Caco-2 (cell line): ENCODE measurements at regions not wholly inside any gene's neighbourhood (a gene's known extent, or its start where the extent isn't known, plus 50 kb on each side); places are given as distances from the start of the nearest gene placed in this dataset.

Experiments
- BruUV-seq: library from RNA; stranded (reverse); fragments of 400-500 nt; replicated peaks from 2 replicates; lab custom pipeline; 2021; lab: Mats Ljungman, UMichigan
- CTCF ChIA-PET: fragments of 300-600 bp; sonication (Branson Sonifier 250); formaldehyde crosslinking; loops from one replicate; lab custom pipeline; 2022; ENCODE audit warnings: antibody characterized with exemption; lab: Charles Lee
- POLR2A ChIA-PET: fragments of 300-600 bp; sonication (Branson Sonifier 250); formaldehyde crosslinking; loops from one replicate; lab custom pipeline; 2022; ENCODE audit warnings: antibody characterized with exemption; lab: Charles Lee
- DNase-seq, 2 experiments: peaks; one replicate each; pipeline versions ENCODE4 v3.0.0 to v3.0.0-alpha.2; 2020 to 2022
- H3K27me3 ChIP-seq: replicated peaks from 2 replicates; pipeline ENCODE4 v1.6.0; 2011; ENCODE audit warnings: low read length; ENCODE audit not compliant: control insufficient read depth, insufficient read depth
- H3K36me3 ChIP-seq: 2 replicates; pipeline ENCODE4 v1.5.1; 2011; ENCODE audit warnings: low read length; ENCODE audit not compliant: control insufficient read depth, insufficient read depth
- H3K4me1 ChIP-seq: fragments of 250-450 bp; sonication (Bioruptor Pico); 2 replicates; pipeline ENCODE4 v1.5.1; 2020; ENCODE audit warnings: mild to moderate bottlenecking
- H3K4me3 ChIP-seq: 2 replicates; pipeline ENCODE4 v1.5.1; 2011; ENCODE audit warnings: low read depth, mild to moderate bottlenecking, control low read depth, low read length
- H3K9me3 ChIP-seq: fragments of 250-450 bp; sonication (Bioruptor Pico); 2 replicates; pipeline ENCODE4 v1.5.1; 2020; ENCODE audit warnings: mild to moderate bottlenecking, moderate library complexity
- H3K27ac Mint-ChIP-seq: one replicate; pipeline ENCODE4 v1.8.0; 2022; ENCODE audit warnings: mixed read lengths; ENCODE audit not compliant: unreplicated experiment
- H3K27me3 Mint-ChIP-seq: one replicate; pipeline ENCODE4 v1.8.0; 2022; ENCODE audit warnings: mixed read lengths; ENCODE audit not compliant: insufficient read depth, unreplicated experiment
- H3K36me3 Mint-ChIP-seq: one replicate; pipeline ENCODE4 v1.8.0; 2022; ENCODE audit warnings: mild to moderate bottlenecking, mixed read lengths; ENCODE audit not compliant: insufficient read depth, unreplicated experiment
- H3K4me1 Mint-ChIP-seq: one replicate; pipeline ENCODE4 v1.8.0; 2022; ENCODE audit warnings: low read depth, mixed read lengths; ENCODE audit not compliant: unreplicated experiment
- H3K4me3 Mint-ChIP-seq: one replicate; pipeline ENCODE4 v1.8.0; 2022; ENCODE audit warnings: mild to moderate bottlenecking, moderate library complexity, mixed read lengths; ENCODE audit not compliant: unreplicated experiment
- H3K9me3 Mint-ChIP-seq: one replicate; pipeline ENCODE4 v1.8.0; 2022; ENCODE audit warnings: mixed read lengths; ENCODE audit not compliant: unreplicated experiment
- intact Hi-C: fragments of 100-400 bp; cut with micrococcal nuclease; formaldehyde crosslinking; loops from one replicate; pipeline ENCODE4 v1.10.0; 2022; ENCODE audit not compliant: unreplicated experiment
- TF ChIP-seq, protein P1 (sequence below), 2 experiments: fragments of 200-600 bp in 1 of 2; IDR thresholded peaks; 1 replicate in 1 of 2; 2 replicates in 1 of 2; pipeline versions ENCODE4 v1.5.1 to v1.8.0; 2011 to 2022; ENCODE audit warnings: antibody characterized with exemption in 1 of 2, control low read depth in 1 of 2, inconsistent platforms in 1 of 2, low read depth in 1 of 2, low read length in 1 of 2, mild to moderate bottlenecking in 1 of 2, moderate library complexity in 1 of 2; ENCODE audit not compliant: insufficient read depth in 1 of 2, severe bottlenecking in 1 of 2, unreplicated experiment in 1 of 2

DNA sequence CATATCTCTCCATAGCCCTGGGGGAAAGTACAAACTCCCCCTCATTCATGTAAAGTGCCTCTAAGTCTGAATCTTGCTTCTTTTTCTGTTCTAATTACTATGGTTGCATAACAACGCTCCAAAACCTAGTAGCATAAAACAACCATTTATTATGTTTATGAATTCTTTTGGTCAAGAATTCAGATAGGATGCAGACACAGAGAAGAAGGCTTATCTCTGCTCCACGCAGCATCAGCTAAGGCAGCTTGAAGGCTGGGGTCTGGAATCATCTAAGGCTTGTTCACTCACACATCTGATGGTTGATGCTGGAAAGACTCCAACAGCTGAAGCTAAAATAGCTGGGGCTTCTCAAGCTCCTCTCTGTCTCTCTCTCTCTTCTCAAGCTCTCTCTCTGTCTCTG lies 564.5 kb downstream of the ZNF674 start:
- no peaks in the 10 kb centered on the region for H3K9me3 Mint-ChIP-seq

DNA sequence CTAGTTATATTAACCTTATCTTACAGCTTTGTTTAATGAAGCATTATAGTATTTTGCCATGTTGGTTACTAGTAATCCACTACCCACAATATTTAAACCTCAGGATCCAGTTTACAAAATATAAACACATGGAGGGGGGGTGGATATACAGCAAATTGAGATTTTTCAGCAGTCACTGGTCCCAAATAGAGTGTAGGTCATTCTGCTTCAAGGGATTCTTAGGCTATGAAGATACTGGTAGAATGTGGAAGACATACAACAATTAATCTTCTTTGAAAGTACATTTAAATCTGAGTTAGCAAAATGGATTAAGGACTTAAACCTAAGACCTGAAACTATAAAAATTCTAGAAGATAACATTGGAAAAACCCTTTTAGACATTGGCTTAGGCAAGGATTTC lies 569.6 kb downstream of the ZNF674 start:
- intact Hi-C loops, result no loop called here
- Histone ChIP-seq H3K36me3 (no peaks in the 10 kb centered on the region), H3K4me1 (no peaks in the 10 kb centered on the region), H3K9me3 (no peaks in the 10 kb centered on the region), H3K4me3 (no peak overlapping the region), H3K27me3 (no peaks in the 10 kb centered on the region)
- no peak overlapping the region for H3K27ac Mint-ChIP-seq
- H3K27me3 Mint-ChIP-seq, result no peaks in the 10 kb centered on the region
- POLR2A ChIA-PET, result no interaction called here
- TF ChIP-seq, protein P1, sequence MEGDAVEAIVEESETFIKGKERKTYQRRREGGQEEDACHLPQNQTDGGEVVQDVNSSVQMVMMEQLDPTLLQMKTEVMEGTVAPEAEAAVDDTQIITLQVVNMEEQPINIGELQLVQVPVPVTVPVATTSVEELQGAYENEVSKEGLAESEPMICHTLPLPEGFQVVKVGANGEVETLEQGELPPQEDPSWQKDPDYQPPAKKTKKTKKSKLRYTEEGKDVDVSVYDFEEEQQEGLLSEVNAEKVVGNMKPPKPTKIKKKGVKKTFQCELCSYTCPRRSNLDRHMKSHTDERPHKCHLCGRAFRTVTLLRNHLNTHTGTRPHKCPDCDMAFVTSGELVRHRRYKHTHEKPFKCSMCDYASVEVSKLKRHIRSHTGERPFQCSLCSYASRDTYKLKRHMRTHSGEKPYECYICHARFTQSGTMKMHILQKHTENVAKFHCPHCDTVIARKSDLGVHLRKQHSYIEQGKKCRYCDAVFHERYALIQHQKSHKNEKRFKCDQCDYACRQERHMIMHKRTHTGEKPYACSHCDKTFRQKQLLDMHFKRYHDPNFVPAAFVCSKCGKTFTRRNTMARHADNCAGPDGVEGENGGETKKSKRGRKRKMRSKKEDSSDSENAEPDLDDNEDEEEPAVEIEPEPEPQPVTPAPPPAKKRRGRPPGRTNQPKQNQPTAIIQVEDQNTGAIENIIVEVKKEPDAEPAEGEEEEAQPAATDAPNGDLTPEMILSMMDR (IDR thresholded peaks at IDR 0.05; ENCODE audit: insufficient read depth in 1 of 2, low read depth in 1 of 2, low read length in 1 of 2, severe bottlenecking in 1 of 2, unreplicated experiment in 1 of 2), result no peak
- no peak overlapping the region for H3K4me3 Mint-ChIP-seq
- H3K9me3 Mint-ChIP-seq, result peaks cover 10% of the 10 kb centered on the region
- CTCF ChIA-PET, result no interaction called here
- H3K4me1 Mint-ChIP-seq, result no peaks in the 10 kb centered on the region
- DNase-seq, result no peak
- no TSS peak for BruUV-seq
- H3K36me3 Mint-ChIP-seq, result no peaks in the 10 kb centered on the region

More for the DNA sequence above, 564.5 kb downstream of the ZNF674 start:
- Mint-ChIP-seq H3K4me1 (no peaks in the 10 kb centered on the region), H3K27ac (no peak overlapping the region), H3K27me3 (no peaks in the 10 kb centered on the region), H3K36me3 (no peaks in the 10 kb centered on the region), H3K4me3 (no peak overlapping the region)
- H3K27me3 ChIP-seq, result no peaks in the 10 kb centered on the region
- intact Hi-C loops, result no loop called here
- no peaks in the 10 kb centered on the region for H3K9me3 ChIP-seq
- POLR2A ChIA-PET, result no interaction called here
- no peaks in the 10 kb centered on the region for H3K4me1 ChIP-seq
- no peak for DNase-seq
- H3K36me3 ChIP-seq, result no peaks in the 10 kb centered on the region
- no TSS peak for BruUV-seq
- TF ChIP-seq, protein P1 (IDR thresholded peaks at IDR 0.05; ENCODE audit: insufficient read depth in 1 of 2, low read depth in 1 of 2, low read length in 1 of 2, severe bottlenecking in 1 of 2, unreplicated experiment in 1 of 2), result no peak
- CTCF ChIA-PET, result no interaction called here
- H3K4me3 ChIP-seq, result no peak overlapping the region

DNA sequence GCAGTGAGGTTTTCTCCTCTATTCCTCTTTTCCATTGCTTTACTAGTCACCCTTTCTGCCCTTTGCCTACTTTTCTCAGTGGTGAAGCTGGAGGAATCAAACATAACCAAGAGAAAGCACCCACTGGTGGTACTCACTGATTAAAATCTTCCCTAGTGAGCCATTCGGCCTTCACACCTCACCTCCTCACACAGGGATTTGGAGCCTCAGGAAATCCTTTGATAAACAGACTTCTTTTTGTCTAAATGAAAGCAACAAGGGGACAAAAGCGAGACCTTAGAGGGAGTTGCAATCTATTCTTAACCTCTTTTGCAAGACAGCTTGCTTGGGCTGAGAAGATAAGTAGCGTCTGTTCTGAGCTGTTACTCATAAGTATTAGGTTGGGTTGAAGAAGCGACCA lies 572.6 kb downstream of the ZNF674 start:
- ChIA-PET POLR2A (no interaction called here), CTCF (no interaction called here)
- TF ChIP-seq, protein P1 (IDR thresholded peaks at IDR 0.05; ENCODE audit: insufficient read depth in 1 of 2, low read depth in 1 of 2, low read length in 1 of 2, severe bottlenecking in 1 of 2, unreplicated experiment in 1 of 2), result no peak
- H3K4me3 ChIP-seq, result no peak overlapping the region
- Mint-ChIP-seq H3K27me3 (no peaks in the 10 kb centered on the region), H3K9me3 (peaks cover 10% of the 10 kb centered on the region), H3K4me3 (no peak overlapping the region), H3K36me3 (no peaks in the 10 kb centered on the region), H3K27ac (no peak overlapping the region), H3K4me1 (no peaks in the 10 kb centered on the region)
- intact Hi-C loops, result no loop called here
- no TSS peak for BruUV-seq
- no peak for DNase-seq
- no peaks in the 10 kb centered on the region for H3K27me3 ChIP-seq
- H3K4me1 ChIP-seq, result no peaks in the 10 kb centered on the region
- no peaks in the 10 kb centered on the region for H3K9me3 ChIP-seq
- no peaks in the 10 kb centered on the region for H3K36me3 ChIP-seq
